GM12873 (cell line): ENCODE measurements at regions not wholly inside any gene's neighbourhood (a gene's known extent, or its start where the extent isn't known, plus 50 kb on each side); places are given as distances from the start of the nearest gene placed in this dataset.

Source experiments
- CTCF ChIP-seq: IDR thresholded peaks from 2 replicates; pipeline ENCODE4 v1.5.1; 2012; ENCODE audit warnings: low read depth, mild to moderate bottlenecking, moderate library complexity, low read length, control low read depth; ENCODE audit not compliant: insufficient read depth; ENCODE audit errors: missing control alignments

GRCh38 chr16:52386694-52387093 is 160.2 kb downstream of the TOX3 start:
- no peak for TF ChIP-seq CTCF

GRCh38 chr16:52384378-52384777 is 162.6 kb downstream of the TOX3 start:
- TF ChIP-seq CTCF: no peak

- no peak for TF ChIP-seq CTCF
Observed at GRCh38 chr16:52383640-52384292, 163.2 kb downstream of the TOX3 start.

GRCh38 chr16:52383119-52383518 is 163.8 kb downstream of the TOX3 start:
- no peak for TF ChIP-seq CTCF

- no peak for TF ChIP-seq CTCF
Observed at GRCh38 chr16:52379551-52379950, 167.4 kb downstream of the TOX3 start.

GRCh38 chr16:52376676-52377280 is 170.2 kb downstream of the TOX3 start:
- no peak for TF ChIP-seq CTCF

GRCh38 chr16:52372313-52372712 is 174.6 kb downstream of the TOX3 start:
- no peak for TF ChIP-seq CTCF
